ENCODE measurements at regions not wholly inside any gene's neighbourhood (a gene's known extent, or its start where the extent isn't known, plus 50 kb on each side); places are given as distances from the start of the nearest gene placed in this dataset.
A peak's percentile ranks its signal among the peaks of the same experiment; 100 is the strongest.
"Not testable (repeated sequence)": the region's sequence is repeated elsewhere in the genome, so short reads cannot be mapped to it uniquely, and the experiment has no call there.

- TF ChIP-seq CTCF (IDR thresholded peaks at IDR 0.05; ENCODE audit: low read length, missing control alignments) = no peak
- DNase-seq (ENCODE audit: low read depth) = no peak
- H3K4me3 ChIP-seq (replicated peaks; ENCODE audit: low read depth, low read length) = no peak overlapping the region
Observed at GRCh38 chr20:29790510-29790909, 1467.0 kb upstream of the DEFB115 start.

GRCh38 chr20:29831508-29831907 is 1426.0 kb upstream of the DEFB115 start:
- not testable (repeated sequence) for DNase-seq (ENCODE audit: low read depth); H3K4me3 ChIP-seq (replicated peaks; ENCODE audit: low read depth, low read length)

GRCh38 chr20:29868014-29868413 is 1389.5 kb upstream of the DEFB115 start:
- DNase-seq (ENCODE audit: low read depth); H3K4me3 ChIP-seq (replicated peaks; ENCODE audit: low read depth, low read length): not testable (repeated sequence)

- not testable (repeated sequence) for DNase-seq (ENCODE audit: low read depth); H3K4me3 ChIP-seq (replicated peaks; ENCODE audit: low read depth, low read length)
Observed at GRCh38 chr20:29868688-29869087, 1388.8 kb upstream of the DEFB115 start.

- H3K4me3 ChIP-seq (replicated peaks; ENCODE audit: low read depth, low read length); DNase-seq (ENCODE audit: low read depth): not testable (repeated sequence)
Observed at GRCh38 chr20:29871816-29872215, 1385.6 kb upstream of the DEFB115 start.

GRCh38 chr20:29873946-29874345 is 1383.5 kb upstream of the DEFB115 start:
- peak overlapping the region; percentile 41 for H3K4me3 ChIP-seq (replicated peaks; ENCODE audit: low read depth, low read length)

GRCh38 chr20:29874476-29875202 is 1382.8 kb upstream of the DEFB115 start:
- DNase-seq (ENCODE audit: low read depth) = no peak
- H3K4me3 ChIP-seq (replicated peaks; ENCODE audit: low read depth, low read length) = no peak overlapping the region
- no peak for TF ChIP-seq CTCF (IDR thresholded peaks at IDR 0.05; ENCODE audit: low read length, missing control alignments)

More at GRCh38 chr20:29873946-29874345, 1383.5 kb upstream of the DEFB115 start:
- TF ChIP-seq CTCF (IDR thresholded peaks at IDR 0.05; ENCODE audit: low read length, missing control alignments) = no peak
- peak; percentile 48 for DNase-seq (ENCODE audit: low read depth)

GRCh38 chr20:29875321-29876083 is 1382.0 kb upstream of the DEFB115 start:
- DNase-seq (ENCODE audit: low read depth); H3K4me3 ChIP-seq (replicated peaks; ENCODE audit: low read depth, low read length): not testable (repeated sequence)

- DNase-seq (ENCODE audit: low read depth); H3K4me3 ChIP-seq (replicated peaks; ENCODE audit: low read depth, low read length): not testable (repeated sequence)
Observed at GRCh38 chr20:29876084-29876910, 1381.2 kb upstream of the DEFB115 start.

GRCh38 chr20:29876911-29877285 is 1380.6 kb upstream of the DEFB115 start:
- no peak for TF ChIP-seq CTCF (IDR thresholded peaks at IDR 0.05; ENCODE audit: low read length, missing control alignments)
- no peak for DNase-seq (ENCODE audit: low read depth)

GRCh38 chr20:29877411-29878280 is 1379.8 kb upstream of the DEFB115 start:
- not testable (repeated sequence) for DNase-seq (ENCODE audit: low read depth); H3K4me3 ChIP-seq (replicated peaks; ENCODE audit: low read depth, low read length)

More at GRCh38 chr20:29876911-29877285, 1380.6 kb upstream of the DEFB115 start:
- H3K4me3 ChIP-seq (replicated peaks; ENCODE audit: low read depth, low read length) = no peak overlapping the region
